Endothelial cell of hepatic sinusoid (primary cell): ENCODE measurements at regions not wholly inside any gene's neighbourhood (a gene's known extent, or its start where the extent isn't known, plus 50 kb on each side); places are given as distances from the start of the nearest gene placed in this dataset.

Experiments used
- in situ Hi-C: cut with HindIII; loops from 2 replicates; pipeline ENCODE4 v1.10.0; 2017; ENCODE audit warnings: low sequenced_read_pairs

DNA sequence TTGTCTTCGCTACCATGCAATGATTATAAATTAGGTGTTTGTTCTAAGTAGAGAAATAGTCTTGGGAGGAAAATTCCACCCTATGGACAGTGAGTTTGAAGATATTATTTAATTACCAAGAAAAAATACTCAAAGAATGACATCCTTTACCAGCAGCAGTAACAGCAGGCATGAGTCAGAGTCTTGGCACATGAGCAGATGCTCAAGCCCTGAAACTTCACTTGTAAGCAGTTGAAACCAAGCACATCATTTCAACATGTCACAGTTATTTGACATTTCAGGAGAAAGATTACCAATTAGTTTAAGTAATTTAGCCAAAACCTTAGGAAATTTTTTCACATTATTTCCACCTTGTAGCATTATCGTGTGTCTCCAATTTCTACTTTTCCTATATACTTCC, 99.2 kb downstream of the C12orf50 start:
- in situ Hi-C loops, result no loop called here

DNA sequence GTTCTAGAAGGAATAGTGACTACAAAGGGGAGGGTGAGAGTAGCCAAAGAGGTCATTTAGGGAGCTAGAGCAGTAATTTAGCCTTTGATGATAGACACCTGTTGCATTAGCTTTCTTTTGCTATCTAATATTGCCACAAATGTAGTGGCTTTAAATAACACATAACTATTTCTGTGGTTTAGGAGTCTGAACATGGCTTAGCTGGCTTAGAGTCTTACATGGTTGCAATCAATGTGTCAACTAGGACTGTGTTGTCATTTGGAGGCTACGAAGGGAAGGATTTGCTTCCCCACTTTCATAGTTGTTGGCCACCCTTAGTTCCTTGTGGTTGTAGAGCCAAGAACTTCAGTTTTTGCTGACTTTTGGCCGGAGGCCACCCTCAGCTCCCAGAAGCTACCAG, 99.9 kb downstream of the C12orf50 start:
- in situ Hi-C loops, result no loop called here

DNA sequence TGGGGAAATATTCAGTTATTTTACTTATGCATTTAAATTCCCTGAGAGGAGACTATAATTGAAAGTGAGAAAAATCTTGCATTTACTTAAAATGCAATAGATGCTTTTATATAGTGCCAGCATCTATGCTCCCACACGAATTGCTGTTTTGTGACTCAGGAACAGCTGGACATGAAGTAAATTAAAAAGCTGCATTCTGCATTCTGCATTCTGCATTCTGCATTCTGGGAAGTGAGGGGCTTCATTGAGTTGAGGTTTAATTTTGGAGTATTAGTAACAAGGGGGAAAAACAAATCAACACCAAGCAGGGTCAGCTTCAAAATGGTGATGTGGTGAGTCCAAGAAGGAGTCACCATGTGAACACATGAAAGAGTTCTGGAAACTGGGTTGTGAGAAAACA, 101.2 kb downstream of the C12orf50 start:
- in situ Hi-C loops, result no loop called here

GRCh38 chr12:87925021-87925420, 104.2 kb downstream of the C12orf50 start:
- in situ Hi-C loops, result no loop called here

GRCh38 chr12:87924149-87924548, 105.1 kb downstream of the C12orf50 start:
- in situ Hi-C loops, result no loop called here

DNA sequence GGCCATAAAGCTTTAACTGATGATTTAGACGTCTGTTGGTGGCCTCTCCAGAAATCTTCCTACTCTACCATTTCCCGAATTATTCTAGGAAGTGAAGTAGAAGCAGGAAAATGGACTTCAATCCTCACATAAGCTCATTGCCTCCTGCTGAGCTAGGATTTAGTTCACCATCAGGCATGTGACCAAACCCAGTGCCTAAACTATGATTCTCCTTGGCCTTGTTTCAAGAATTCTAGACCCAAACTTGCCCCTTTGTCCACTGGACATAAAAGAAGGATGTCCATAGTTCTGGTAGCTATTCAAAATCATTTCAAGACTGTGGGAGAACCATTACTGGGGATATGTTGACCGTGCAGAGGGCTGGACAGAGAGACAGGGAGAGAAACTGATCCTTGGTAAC, 105.8 kb downstream of the C12orf50 start:
- in situ Hi-C loops, result no loop called here

DNA sequence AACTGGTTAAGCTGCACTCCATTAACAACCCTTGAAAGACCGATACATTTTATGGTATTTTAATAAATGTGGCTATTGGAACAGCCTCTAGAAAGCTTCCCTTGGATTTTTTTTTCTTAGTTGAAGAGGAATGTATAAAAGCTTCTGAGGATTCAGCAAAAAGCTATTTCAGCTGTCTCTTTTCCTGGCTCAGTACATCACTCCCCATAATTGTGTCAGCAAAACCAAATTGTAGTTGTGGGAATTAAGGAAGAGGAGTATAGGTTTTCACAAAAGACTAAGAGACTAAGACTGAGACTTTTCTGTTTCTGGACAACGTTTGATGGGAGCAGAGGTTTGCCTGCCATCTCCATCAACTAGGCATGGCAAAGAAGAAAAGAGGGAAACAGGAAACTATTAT, 106.5 kb downstream of the C12orf50 start:
- in situ Hi-C loops, result no loop called here

- in situ Hi-C loops, result no loop called here
Observed at GRCh38 chr12:87921621-87922020, 107.6 kb downstream of the C12orf50 start.

DNA sequence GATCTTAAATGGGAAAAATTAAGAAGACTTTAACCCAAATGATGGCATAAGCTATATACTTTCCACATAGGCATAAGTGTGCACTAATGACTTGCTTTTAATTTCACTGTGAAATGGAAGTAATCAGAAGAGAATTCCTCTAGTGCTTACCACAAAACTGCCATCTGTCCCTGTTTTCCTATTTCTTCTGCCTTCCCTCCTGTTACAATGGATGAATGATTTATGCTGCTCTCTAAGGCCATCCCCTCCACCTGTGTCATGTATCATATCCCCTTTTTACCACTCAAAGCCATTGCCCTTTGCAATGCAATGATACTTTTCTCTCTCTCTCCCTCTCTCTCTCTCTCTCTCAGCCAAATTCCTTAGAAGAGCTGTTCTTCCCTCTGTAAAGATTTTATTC, 109.1 kb downstream of the C12orf50 start:
- in situ Hi-C loops, result no loop called here

DNA sequence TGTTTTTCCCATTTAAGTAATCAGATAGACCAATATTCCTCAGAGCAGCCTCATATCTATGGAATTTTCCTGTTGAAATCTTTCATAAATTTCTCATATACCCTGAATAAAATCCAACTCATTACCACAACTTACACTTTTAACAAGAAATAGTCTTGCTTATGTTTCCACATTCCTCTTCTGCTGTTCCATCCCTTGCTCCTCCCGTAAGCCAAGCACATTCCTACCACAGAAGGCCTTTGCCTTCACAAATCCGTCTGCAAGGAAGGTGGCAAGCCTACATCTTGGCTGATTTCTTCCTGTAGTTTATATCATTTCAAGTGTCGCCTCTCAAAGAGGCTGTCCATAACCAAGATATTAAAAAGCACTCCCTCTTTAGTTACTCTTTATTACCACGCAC, 127.7 kb downstream of the C12orf50 start:
- in situ Hi-C loops, result no loop called here

- in situ Hi-C loops, result no loop called here
Observed at GRCh38 chr12:87897662-87898061, 131.5 kb downstream of the C12orf50 start.

GRCh38 chr12:87883806-87884205, 145.4 kb downstream of the C12orf50 start:
- in situ Hi-C loops, result no loop called here

DNA sequence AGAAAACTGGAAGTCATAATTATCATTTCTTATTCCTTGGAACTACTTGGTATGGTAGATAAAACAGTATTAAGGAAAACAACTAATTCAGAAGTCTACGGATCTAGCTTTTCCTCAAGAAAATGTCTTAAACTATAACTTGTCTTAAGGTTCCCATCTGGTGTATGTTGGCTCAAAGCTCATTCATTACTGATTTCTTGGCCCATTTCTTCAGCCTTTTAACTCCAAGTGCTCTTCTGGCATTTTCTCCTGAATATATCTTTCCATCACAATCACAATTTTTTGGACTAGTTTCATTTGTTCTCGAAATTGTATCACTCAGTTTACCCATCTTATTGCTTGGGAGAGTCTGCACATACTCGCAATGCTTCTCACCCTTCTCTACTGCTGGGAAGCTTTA, 150.1 kb downstream of the C12orf50 start:
- in situ Hi-C loops, result no loop called here

GRCh38 chr12:87870493-87871460, 158.4 kb downstream of the C12orf50 start:
- in situ Hi-C loops, result no loop called here

DNA sequence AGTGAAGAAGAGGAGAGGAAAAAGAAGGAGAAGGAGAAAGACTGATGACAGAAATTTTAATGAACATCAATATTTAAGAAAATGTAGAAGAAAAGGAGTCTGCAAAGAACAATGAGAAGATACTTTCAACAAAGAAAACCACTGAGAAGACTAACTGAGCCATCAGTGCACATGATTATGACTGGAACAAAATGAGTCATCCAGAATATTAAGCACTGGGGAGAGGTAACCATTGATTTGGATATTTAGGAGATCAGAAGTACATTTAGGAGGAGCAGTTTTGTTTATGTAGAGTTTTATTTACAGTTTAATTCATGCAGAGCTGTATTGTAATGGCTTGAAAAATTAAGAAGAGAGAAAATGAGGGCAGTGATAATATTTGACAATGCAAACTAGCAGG, 159.1 kb downstream of the C12orf50 start:
- in situ Hi-C loops, result no loop called here

DNA sequence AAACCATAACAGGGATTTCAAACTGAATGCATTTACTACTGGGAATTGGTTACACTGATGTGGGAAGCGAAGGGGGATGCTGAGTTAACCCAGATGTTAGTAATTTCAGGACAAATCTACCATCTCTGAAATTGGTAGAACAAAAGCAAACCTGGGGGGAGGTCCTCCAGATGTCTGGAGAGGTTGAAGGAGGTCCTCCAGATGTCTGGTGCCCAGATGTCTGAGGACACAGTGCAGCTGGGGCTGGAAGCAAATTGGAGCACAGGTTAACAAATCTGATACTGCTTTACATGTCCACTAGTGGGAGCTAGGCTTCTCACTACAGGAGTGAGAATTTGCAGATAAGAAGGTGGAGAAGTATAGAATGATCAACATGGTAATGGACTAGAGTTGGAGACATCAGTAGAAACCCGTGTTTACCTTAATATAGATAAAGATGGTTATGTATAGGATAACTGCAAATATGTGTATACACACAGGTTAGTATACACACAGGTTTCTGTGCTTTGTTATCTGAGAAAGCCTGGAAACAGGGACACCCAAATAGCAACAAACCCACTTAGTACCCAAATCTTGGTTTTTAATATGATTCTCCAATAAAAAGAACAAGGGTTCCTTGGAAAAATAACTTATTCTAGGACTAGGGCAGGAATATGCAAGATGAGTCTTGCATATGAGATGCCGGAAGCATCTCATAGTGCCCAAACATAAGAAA, 162.5 kb downstream of the C12orf50 start:
- in situ Hi-C loops, result no loop called here

DNA sequence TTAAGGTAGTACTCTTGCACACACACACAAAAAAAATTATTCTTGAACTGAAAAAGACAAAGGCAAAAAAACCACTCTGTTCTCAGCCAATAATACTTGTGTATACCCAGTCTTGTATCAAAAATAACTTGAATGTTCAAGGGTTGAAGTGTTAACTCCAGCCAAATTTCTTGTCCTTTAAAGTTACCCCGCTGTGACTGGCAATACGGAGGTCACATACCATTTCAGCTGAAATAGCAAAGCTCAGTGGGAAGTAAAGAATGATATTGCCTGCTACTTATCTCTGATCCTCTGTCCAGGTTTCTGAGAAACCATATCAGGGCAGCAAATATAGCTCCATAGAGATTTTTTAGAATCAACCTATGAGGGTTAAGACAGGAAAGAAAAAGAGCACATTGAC, 167.4 kb downstream of the C12orf50 start:
- in situ Hi-C loops, result no loop called here

- in situ Hi-C loops, result no loop called here
Observed at GRCh38 chr12:87853448-87854003, 175.7 kb downstream of the C12orf50 start.

- in situ Hi-C loops, result no loop called here
Observed at GRCh38 chr12:87849074-87849473, 180.1 kb downstream of the C12orf50 start.

- in situ Hi-C loops, result no loop called here
Observed at GRCh38 chr12:87848248-87848868, 180.8 kb downstream of the C12orf50 start.

- in situ Hi-C loops, result no loop called here
Observed at GRCh38 chr12:87847147-87847546, 182.1 kb downstream of the C12orf50 start.
